Fibroblast of skin of left biceps (primary cell): ENCODE measurements at regions not wholly inside any gene's neighbourhood (a gene's known extent, or its start where the extent isn't known, plus 50 kb on each side); places are given as distances from the start of the nearest gene placed in this dataset.
"Not testable (repeated sequence)": the region's sequence is repeated elsewhere in the genome, so short reads cannot be mapped to it uniquely, and the experiment has no call there.

Experiments
- DNase-seq, 2 experiments: peaks; one replicate each; pipeline ENCODE4 v3.0.0-alpha.2; 2013; ENCODE audit warnings: low read depth in 2 of 2

DNA sequence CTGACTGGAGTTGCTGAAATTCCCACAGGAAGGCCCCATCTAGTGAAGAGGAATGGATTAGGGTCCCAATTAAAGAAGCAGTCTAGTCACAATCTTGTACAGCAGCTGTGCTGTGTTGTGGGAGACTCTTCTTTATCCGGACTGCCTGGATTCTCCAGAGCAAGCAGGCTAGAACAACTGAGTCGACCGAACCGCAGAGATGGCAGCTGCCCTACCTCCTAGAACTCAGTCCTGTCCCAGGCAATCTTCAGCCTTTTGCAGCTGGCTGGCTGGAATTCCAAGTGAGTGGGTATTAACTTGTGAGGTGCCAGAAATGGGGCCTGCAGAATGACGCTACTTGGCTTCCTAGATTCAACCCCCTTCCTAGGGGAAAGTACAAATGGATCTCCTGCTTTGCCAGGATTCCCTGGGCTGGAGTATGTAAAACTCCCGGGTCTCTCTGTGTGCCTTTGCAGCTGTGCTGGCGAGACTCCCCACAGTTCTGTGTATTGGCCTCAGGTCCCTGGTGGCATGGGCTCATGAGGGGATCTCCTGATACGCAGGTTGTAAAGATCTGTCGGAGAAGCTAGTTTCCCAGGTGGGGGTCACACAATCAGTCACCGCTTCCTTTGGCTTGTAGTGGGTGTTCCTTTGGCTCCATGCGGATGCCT lies 1952.6 kb upstream of the LRRTM1 start:
- DNase-seq: no peak

DNA sequence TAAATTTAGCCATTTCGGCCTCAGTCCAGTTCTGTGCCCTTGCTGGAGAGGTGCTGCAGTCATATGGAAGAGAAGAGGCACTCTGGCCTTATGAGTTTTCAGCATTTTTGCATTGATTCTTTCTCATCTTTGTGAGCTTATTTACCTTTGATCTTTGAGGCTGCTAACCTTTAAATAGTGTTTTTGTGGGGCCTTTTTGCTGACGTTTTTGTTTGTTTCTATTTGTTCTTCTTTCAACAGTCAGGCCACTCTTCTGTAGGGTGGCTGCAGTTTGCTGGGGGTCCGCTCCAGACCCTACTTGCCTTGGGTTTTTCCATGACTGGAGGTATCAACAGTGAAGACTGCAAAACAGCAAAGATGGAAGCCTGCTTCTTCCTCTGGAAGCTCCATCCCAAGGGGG lies 1951.7 kb upstream of the LRRTM1 start:
- DNase-seq: no peak

DNA sequence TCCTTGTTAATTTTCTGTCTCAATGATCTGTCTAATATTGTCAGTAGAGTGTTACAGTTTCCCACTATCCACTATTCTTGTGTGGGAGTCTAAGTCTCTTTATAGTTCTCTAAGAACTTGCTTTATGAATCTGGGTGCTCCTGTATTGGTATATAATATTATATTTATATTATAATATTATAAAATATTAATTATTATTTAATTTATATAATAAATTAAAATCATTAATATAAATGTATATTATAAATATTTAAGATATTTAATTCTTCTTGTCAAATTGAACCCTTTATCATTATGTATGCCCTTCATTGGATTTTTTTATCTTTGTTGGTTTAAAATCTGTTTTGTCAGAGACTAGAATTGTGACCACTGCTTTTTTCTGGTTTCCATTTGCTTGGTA lies 1950.2 kb upstream of the LRRTM1 start:
- DNase-seq: no peak

GRCh38 chr2:82246220-82246775 lies 1941.7 kb upstream of the LRRTM1 start:
- no peak for DNase-seq

DNA sequence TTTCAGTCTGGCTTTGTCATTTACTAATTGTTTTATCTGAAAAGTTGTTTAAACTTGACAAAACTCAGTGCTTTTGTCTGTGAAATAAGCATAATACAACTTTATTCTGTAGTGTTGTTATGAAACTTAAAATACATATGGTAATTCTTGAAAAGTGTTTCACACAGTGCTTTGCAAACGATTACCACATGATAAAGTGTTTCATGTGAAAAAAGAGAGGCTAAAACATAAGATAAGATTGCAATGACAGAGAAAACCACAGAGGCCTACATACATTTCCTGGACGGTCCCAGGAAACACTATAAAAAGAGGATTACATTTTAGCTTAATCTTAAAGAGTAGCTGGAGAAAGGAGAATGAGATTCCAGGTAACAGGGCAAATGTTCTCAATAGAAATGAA lies 1934.6 kb upstream of the LRRTM1 start:
- no peak for DNase-seq

- no peak for DNase-seq
Measured at GRCh38 chr2:82237994-82238662, 1933.6 kb upstream of the LRRTM1 start.

GRCh38 chr2:82234283-82234874 lies 1929.8 kb upstream of the LRRTM1 start:
- DNase-seq: no peak

DNA sequence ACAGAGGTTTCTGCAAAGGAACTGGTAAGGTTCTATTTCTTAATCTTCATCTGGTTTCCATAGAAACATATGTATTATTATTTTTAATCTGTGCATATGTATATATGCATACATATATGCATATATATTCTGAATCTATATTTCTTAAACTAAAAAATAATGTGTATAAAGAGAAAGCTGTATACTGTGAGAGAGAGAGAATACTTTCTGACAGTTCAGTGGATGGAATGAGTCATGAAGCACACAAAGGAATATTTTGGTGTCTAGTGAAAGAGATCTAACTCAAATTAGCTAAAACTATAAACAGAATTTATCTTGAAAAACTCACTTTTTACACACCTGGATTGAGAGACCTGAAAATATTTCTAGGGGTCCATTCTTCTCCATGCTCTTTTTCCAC lies 1929.3 kb upstream of the LRRTM1 start:
- no peak for DNase-seq

- no peak for DNase-seq
Measured at GRCh38 chr2:82230406-82230805, 1925.9 kb upstream of the LRRTM1 start.

- DNase-seq: no peak
Measured at GRCh38 chr2:82226441-82226840, 1921.9 kb upstream of the LRRTM1 start.

DNA sequence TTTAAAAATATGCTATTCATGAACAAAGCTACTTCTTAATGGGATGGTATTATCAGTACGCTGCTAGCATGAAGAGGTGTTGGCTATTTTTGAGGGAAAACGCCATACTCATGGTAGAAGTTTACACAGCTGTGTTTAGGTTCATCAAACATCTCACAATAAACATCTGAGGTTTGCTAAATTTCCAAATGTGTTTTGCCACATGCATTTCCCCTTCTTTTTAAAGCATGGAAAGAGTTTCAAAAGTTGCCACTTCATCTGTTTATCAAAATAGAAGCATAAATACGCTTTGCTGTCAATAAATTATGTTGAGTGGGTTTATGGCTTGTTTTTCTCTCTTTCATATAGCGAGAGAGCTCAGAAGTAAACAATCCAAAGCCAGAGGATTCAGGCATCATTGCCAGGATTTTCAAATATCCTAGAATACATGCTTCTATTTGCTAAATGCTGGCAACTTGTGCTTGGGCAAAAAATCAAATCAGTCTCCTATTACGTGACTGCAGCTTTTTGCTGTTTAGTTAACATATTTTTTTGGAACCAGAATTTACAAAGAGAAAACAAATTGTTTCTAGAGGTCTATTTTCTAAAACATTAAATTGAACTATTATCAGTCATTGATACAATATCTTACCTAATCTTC lies 1919.9 kb upstream of the LRRTM1 start:
- DNase-seq: no peak

GRCh38 chr2:82215212-82215611 lies 1910.7 kb upstream of the LRRTM1 start:
- no peak for DNase-seq

- DNase-seq: no peak
Measured at GRCh38 chr2:82199493-82199852, 1894.9 kb upstream of the LRRTM1 start.

DNA sequence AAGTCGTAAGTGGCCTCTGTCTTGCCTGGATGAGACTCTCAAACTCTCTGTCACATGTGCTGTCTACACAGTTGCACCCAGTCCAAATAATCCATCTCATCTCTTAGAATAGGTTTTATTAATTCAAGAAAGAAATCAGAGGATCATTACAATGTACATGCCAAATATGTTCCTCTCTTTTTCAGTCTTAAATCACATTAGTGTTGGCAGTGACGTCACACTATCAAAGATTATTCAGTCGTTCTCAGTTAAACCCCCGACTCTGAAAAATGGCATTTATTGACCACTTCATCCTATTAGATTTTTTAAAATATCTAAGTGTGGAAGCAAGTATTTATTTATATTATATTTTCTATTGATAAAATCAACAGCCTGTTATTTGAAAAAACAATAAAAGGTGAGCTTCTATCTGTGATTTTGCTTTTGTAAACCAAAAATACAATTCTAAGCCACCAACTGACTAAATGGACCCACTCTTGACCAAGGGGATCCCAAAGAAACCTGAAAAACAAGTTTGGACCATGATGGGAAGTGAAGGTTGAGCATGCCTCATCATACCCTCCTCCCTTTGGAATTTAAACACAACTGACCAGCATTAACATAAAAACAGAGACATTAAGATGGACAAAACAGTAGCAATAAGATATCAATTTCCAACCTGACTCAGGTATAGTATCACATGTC lies 1894.4 kb upstream of the LRRTM1 start:
- no peak for DNase-seq

GRCh38 chr2:82182270-82182669 lies 1877.7 kb upstream of the LRRTM1 start:
- DNase-seq: no peak

GRCh38 chr2:82175210-82175609 lies 1870.7 kb upstream of the LRRTM1 start:
- DNase-seq: not testable (repeated sequence)

GRCh38 chr2:82172483-82172882 lies 1867.9 kb upstream of the LRRTM1 start:
- DNase-seq: no peak

DNA sequence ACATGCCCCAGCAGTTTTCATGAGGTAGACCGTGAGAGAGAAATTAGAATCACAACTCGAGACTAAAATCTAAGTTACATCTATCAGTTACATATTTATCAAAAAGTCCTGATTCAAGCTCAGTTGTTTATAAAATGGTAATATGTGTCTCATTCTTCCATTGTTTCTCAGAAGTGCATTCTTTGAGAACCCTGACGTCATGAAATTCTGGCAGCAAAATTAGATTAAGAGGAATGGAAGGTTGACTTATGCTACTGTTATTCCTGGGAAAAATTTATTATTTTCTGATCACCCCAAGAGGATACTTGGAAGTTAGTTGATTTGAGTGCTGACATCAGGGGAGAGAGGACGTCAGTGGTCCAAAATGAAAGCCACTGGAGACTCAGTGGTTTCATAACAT lies 1864.8 kb upstream of the LRRTM1 start:
- no peak for DNase-seq

DNA sequence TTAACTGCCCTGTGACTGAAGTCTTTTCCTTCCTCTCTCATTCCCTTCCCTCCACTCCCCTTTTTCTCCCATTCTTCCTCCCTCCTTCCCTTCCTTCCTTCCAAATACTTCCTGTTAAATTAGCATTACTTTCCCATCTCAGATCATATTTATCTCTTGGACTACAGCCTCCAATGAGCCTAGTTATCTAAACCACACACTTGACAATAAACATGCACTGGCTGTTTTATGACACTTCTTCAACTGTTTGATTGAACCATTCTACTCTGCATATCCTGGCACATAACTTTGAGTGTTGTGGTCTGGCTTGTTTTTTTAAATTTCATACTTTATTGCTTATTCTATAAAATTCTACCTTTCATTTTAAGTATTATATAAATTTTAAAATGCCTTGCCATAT lies 1860.8 kb upstream of the LRRTM1 start:
- no peak for DNase-seq

- DNase-seq: no peak
Measured at GRCh38 chr2:82158150-82158549, 1853.6 kb upstream of the LRRTM1 start.

DNA sequence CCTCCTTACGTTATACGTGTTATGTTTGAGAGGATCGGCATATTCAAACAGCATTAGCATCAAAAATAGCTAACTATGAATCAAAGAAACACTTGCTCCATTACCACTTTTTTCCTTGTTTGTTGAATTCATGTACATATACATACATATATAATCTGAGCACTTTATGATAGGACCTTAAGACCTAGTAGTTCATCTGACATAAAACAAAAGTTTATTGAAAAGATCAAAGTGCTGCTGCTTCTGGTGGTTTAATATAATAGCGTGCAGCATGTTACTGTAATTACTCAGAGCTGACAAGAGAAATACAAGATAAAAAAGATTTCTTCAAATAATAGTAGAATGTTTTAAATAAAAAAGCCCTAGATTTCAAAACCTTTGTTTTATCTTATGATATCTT lies 1850.9 kb upstream of the LRRTM1 start:
- DNase-seq: no peak

GRCh38 chr2:82143343-82143742 lies 1838.8 kb upstream of the LRRTM1 start:
- no peak for DNase-seq
